ENCODE measurements at regions not wholly inside any gene's neighbourhood (a gene's known extent, or its start where the extent isn't known, plus 50 kb on each side); places are given as distances from the start of the nearest gene placed in this dataset.

GRCh38 chr13:34152409-34152808 is 334.5 kb downstream of the RFC3 start:
- TF ChIP-seq CTCF (IDR thresholded peaks at IDR 0.05), result no peak
- no peak for TF ChIP-seq POLR2A (IDR thresholded peaks at IDR 0.05)

All from gastroesophageal sphincter (tissue), 3 donors.